Keratinocyte (primary cell): ENCODE measurements at regions not wholly inside any gene's neighbourhood (a gene's known extent, or its start where the extent isn't known, plus 50 kb on each side); places are given as distances from the start of the nearest gene placed in this dataset.

Experiments
- DNase-seq: peaks from one replicate; pipeline ENCODE4 v3.0.0-alpha.2; 2011; ENCODE audit warnings: low read depth, missing footprints, low spot score
- FAIRE-seq: peaks from 2 replicates; lab custom pipeline; 2011; peaks lifted over from hg19 to GRCh38; lab: Jason Lieb, UNC
- H2AFZ ChIP-seq: 2 replicates; pipeline ENCODE4 v1.6.0; 2012; ENCODE audit warnings: low read length, control low read depth, inconsistent platforms; ENCODE audit not compliant: control insufficient read depth
- H3K27ac ChIP-seq: 2 replicates; pipeline ENCODE4 v1.5.1; 2011; ENCODE audit warnings: low read length; ENCODE audit not compliant: control insufficient read depth, insufficient read depth
- H3K27me3 ChIP-seq: 3 replicates; pipeline ENCODE4 v1.6.0; 2011; ENCODE audit warnings: low read length; ENCODE audit not compliant: control insufficient read depth, insufficient read depth; ENCODE audit errors: extremely low read depth
- H3K36me3 ChIP-seq, 2 experiments: 2 replicates in 1 of 2; 3 replicates in 1 of 2; pipeline ENCODE4 v1.5.1; 2011; ENCODE audit warnings: low read length in 2 of 2, mild to moderate bottlenecking in 1 of 2; ENCODE audit not compliant: control insufficient read depth in 2 of 2, insufficient read depth in 2 of 2; ENCODE audit errors: extremely low read depth in 1 of 2
- H3K4me1 ChIP-seq: 3 replicates; pipeline ENCODE4 v1.5.1; 2011; ENCODE audit warnings: low read length; ENCODE audit not compliant: control insufficient read depth, insufficient read depth; ENCODE audit errors: extremely low read depth
- H3K4me2 ChIP-seq: 3 replicates; pipeline ENCODE4 v1.6.0; 2011; ENCODE audit warnings: low read depth, low read length; ENCODE audit not compliant: control insufficient read depth, insufficient read depth; ENCODE audit errors: extremely low read depth
- H3K4me3 ChIP-seq, 3 experiments: fragments of 200-600 bp in 1 of 3; sonication (generic) in 1 of 3; 2 replicates in 2 of 3; 3 replicates in 1 of 3; pipeline ENCODE4 v1.5.1; 2011 to 2016; ENCODE audit warnings: low read length in 3 of 3, mild to moderate bottlenecking in 3 of 3, control low read depth in 2 of 3, inconsistent platforms in 1 of 3, low read depth in 1 of 3, mixed read lengths in 1 of 3, mixed run types in 1 of 3, moderate library complexity in 1 of 3; ENCODE audit not compliant: control insufficient read depth in 2 of 3, insufficient read depth in 2 of 3; ENCODE audit errors: extremely low read depth in 1 of 3
- H3K79me2 ChIP-seq: 2 replicates; pipeline ENCODE4 v1.6.0; 2012; ENCODE audit warnings: low read length; ENCODE audit not compliant: control insufficient read depth, insufficient read depth
- H3K9ac ChIP-seq: 3 replicates; pipeline ENCODE4 v1.6.0; 2011; ENCODE audit warnings: low read length; ENCODE audit not compliant: control insufficient read depth, insufficient read depth; ENCODE audit errors: extremely low read depth
- H3K9me1 ChIP-seq: 3 replicates; pipeline ENCODE4 v1.6.0; 2011; ENCODE audit warnings: low read length; ENCODE audit not compliant: control insufficient read depth, insufficient read depth; ENCODE audit errors: extremely low read depth
- H3K9me3 ChIP-seq: 2 replicates; pipeline ENCODE4 v1.5.1; 2012; ENCODE audit warnings: low read depth, low read length; ENCODE audit not compliant: control insufficient read depth
- H4K20me1 ChIP-seq: 3 replicates; pipeline ENCODE4 v1.6.0; 2011; ENCODE audit warnings: low read length; ENCODE audit not compliant: control insufficient read depth, insufficient read depth; ENCODE audit errors: extremely low read depth
- EZH2 ChIP-seq: IDR thresholded peaks from one replicate; pipeline ENCODE4 v1.6.1; 2012; ENCODE audit warnings: inconsistent platforms, mild to moderate bottlenecking, low read length, moderate library complexity
- dilution Hi-C: fragments of 300-500 bp; cut with MboI; formaldehyde crosslinking; loops from one replicate; pipeline ENCODE4 v1.7.0; 2020; ENCODE audit warnings: low sequenced_read_pairs; ENCODE audit not compliant: extremely low pct_ligation_motif_present
- TF ChIP-seq, protein P1 (sequence below), 3 experiments: IDR thresholded peaks in 1 of 3; conservative IDR thresholded peaks in 1 of 3; optimal IDR thresholded peaks in 1 of 3; 2 replicates in 2 of 3; 3 replicates in 1 of 3; pipeline versions ENCODE3 to v1.5.1; 2011; ENCODE audit warnings: low read length in 3 of 3, mild to moderate bottlenecking in 3 of 3, moderate library complexity in 2 of 3, control low read depth in 1 of 3, inconsistent platforms in 1 of 3; ENCODE audit not compliant: insufficient read depth in 2 of 3; ENCODE audit errors: extremely low read depth in 1 of 3

DNA sequence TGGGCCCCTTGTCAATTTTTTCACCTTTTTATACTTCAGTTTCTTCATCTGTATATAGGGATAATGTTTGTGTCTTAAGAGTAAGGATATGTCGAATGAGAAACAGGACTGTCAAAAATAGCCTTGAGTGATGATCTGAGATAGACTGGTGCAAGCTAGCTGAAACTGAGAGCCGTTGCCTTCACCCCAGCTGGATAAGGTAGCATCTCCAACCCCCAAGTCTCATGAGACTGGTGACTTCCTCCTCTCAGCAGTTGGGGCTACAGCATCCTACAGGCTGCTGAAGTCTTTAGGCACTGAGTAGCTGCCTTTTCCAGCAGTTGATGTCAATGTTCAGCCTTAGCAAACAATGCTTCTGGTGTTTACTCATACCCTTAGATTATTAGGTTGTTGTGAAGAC lies 330.2 kb downstream of the OSTF1 start:
- FAIRE-seq (no peak), DNase-seq (no peak)
- Histone ChIP-seq H3K9ac (no peak overlapping the region), H3K27me3 (no peaks in the 10 kb centered on the region), H3K4me3 (no peak overlapping the region), H3K9me1 (no peaks in the 10 kb centered on the region), H3K4me1 (no peaks in the 10 kb centered on the region), H3K79me2 (no peaks in the 10 kb centered on the region), H2AFZ (no peak overlapping the region), H4K20me1 (no peaks in the 10 kb centered on the region), H3K4me2 (no peak overlapping the region), H3K27ac (no peak overlapping the region), H3K36me3 (no peaks in the 10 kb centered on the region), H3K9me3 (peaks cover 3% of the 10 kb centered on the region)
- dilution Hi-C loops: no loop called here
- no peak for TF ChIP-seq EZH2
- TF ChIP-seq, protein P1, sequence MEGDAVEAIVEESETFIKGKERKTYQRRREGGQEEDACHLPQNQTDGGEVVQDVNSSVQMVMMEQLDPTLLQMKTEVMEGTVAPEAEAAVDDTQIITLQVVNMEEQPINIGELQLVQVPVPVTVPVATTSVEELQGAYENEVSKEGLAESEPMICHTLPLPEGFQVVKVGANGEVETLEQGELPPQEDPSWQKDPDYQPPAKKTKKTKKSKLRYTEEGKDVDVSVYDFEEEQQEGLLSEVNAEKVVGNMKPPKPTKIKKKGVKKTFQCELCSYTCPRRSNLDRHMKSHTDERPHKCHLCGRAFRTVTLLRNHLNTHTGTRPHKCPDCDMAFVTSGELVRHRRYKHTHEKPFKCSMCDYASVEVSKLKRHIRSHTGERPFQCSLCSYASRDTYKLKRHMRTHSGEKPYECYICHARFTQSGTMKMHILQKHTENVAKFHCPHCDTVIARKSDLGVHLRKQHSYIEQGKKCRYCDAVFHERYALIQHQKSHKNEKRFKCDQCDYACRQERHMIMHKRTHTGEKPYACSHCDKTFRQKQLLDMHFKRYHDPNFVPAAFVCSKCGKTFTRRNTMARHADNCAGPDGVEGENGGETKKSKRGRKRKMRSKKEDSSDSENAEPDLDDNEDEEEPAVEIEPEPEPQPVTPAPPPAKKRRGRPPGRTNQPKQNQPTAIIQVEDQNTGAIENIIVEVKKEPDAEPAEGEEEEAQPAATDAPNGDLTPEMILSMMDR (optimal IDR thresholded peaks at IDR 0.05 in 1 of 3, IDR thresholded peaks at IDR 0.05 in 1 of 3, conservative IDR thresholded peaks at IDR 0.05 in 1 of 3; ENCODE audit: extremely low read depth in 1 of 3, insufficient read depth in 2 of 3, low read length in 3 of 3): no peak

DNA sequence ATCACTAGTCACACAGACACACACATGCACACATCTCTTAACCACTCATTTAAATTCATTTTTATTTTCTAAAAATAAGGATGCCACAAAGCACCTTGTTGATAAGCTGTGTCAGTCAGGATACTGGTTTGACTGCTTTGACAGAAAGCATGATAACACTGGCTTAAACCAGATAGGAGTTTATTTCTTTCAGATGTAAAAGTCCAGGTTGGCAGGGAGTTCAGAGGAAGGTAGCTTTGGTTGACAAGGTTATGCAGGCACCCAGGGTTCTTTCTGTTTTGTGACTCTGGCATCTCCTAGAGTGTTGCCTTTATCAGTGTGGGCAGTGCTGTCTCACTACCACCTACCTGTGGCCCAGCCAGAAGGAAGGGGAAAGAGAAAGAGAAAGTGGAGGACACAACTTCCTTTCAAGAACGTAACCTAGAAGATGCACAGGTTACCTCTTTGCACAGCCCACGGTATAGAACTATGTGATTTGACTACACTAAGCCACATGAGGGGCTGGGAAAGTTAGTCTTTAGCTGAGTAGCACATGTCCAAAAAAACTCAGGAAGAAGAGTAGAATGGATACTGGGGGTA lies 334.7 kb downstream of the OSTF1 start:
- no peak overlapping the region for H3K27ac ChIP-seq
- no peak for TF ChIP-seq EZH2
- TF ChIP-seq, protein P1 (optimal IDR thresholded peaks at IDR 0.05 in 1 of 3, IDR thresholded peaks at IDR 0.05 in 1 of 3, conservative IDR thresholded peaks at IDR 0.05 in 1 of 3; ENCODE audit: extremely low read depth in 1 of 3, insufficient read depth in 2 of 3, low read length in 3 of 3): no peak
- no peaks in the 10 kb centered on the region for H4K20me1 ChIP-seq
- H2AFZ ChIP-seq: no peak overlapping the region
- H3K4me2 ChIP-seq: no peak overlapping the region
- no peaks in the 10 kb centered on the region for H3K27me3 ChIP-seq
- FAIRE-seq (no peak), DNase-seq (no peak)
- peaks cover 3% of the 10 kb centered on the region for H3K9me3 ChIP-seq
- no peaks in the 10 kb centered on the region for H3K4me1 ChIP-seq
- H3K9ac ChIP-seq: no peak overlapping the region
- no peaks in the 10 kb centered on the region for H3K79me2 ChIP-seq
- dilution Hi-C loops: no loop called here
- no peak overlapping the region for H3K4me3 ChIP-seq
- no peaks in the 10 kb centered on the region for H3K36me3 ChIP-seq
- no peaks in the 10 kb centered on the region for H3K9me1 ChIP-seq
